HEK293 (cell line): ENCODE measurements at regions not wholly inside any gene's neighbourhood (a gene's known extent, or its start where the extent isn't known, plus 50 kb on each side); places are given as distances from the start of the nearest gene placed in this dataset.

Source experiments
- CTCF ChIA-PET: fragments of 350-600 bp; formaldehyde crosslinking; extraction: SDS; loops from one replicate; lab custom pipeline; 2021; ENCODE audit warnings: antibody characterized with exemption; lab: Yijun Ruan, JAX
- POLR2A ChIA-PET: fragments of 300-600 bp; formaldehyde crosslinking; extraction: SDS; loops from one replicate; lab custom pipeline; 2020; ENCODE audit warnings: antibody characterized with exemption, inconsistent platforms; lab: Yijun Ruan, JAX
- H3K27ac ChIP-seq: fragments of 200-500 bp; sonication (Bioruptor generic); 2 replicates; pipeline ENCODE4 v1.5.1; 2014; ENCODE audit warnings: low read depth, low read length, control low read depth, inconsistent platforms; ENCODE audit errors: extremely low read depth
- H3K36me3 ChIP-seq, 2 experiments: fragments of 200-500 bp in 1 of 2; sonication (Bioruptor generic) in 1 of 2; 1 replicate in 1 of 2; 2 replicates in 1 of 2; pipeline ENCODE4 v1.5.1; 2014 to 2017; ENCODE audit warnings: inconsistent platforms in 2 of 2, low read length in 2 of 2; ENCODE audit not compliant: control insufficient read depth in 2 of 2, insufficient read depth in 1 of 2
- H3K4me1 ChIP-seq: fragments of 200-500 bp; sonication (Bioruptor generic); 2 replicates; pipeline ENCODE4 v1.5.1; 2014; ENCODE audit warnings: mild to moderate bottlenecking, low read length, inconsistent platforms; ENCODE audit not compliant: control insufficient read depth, insufficient read depth
- H3K4me3 ChIP-seq: 2 replicates; pipeline ENCODE4 v1.5.1; 2011; ENCODE audit warnings: low read depth, mild to moderate bottlenecking, control low read depth, low read length, moderate library complexity
- H3K9me3 ChIP-seq: fragments of 200-500 bp; sonication (Bioruptor generic); 2 replicates; pipeline ENCODE4 v1.5.1; 2014; ENCODE audit warnings: low read depth, low read length, inconsistent platforms; ENCODE audit not compliant: control insufficient read depth, insufficient read depth
- FEZF1 ChIP-seq: fragments of 450-650 bp; formaldehyde crosslinking; IDR thresholded peaks from 2 replicates; pipeline ENCODE4 v1.5.1; 2016; ENCODE audit warnings: missing biosample characterization, missing genetic modification characterization
- GLI4 ChIP-seq: fragments of 450-650 bp; formaldehyde crosslinking; IDR thresholded peaks from 2 replicates; pipeline ENCODE4 v1.5.1; 2016; ENCODE audit warnings: missing biosample characterization, missing genetic modification characterization
- GLIS1 ChIP-seq: fragments of 450-650 bp; formaldehyde crosslinking; IDR thresholded peaks from 2 replicates; pipeline ENCODE4 v1.5.1; 2016; ENCODE audit warnings: missing biosample characterization, missing genetic modification characterization
- KLF1 ChIP-seq: fragments of 450-650 bp; formaldehyde crosslinking; IDR thresholded peaks from 2 replicates; pipeline ENCODE4 v1.5.1; 2016; ENCODE audit warnings: missing biosample characterization, missing genetic modification characterization
- OSR2 ChIP-seq: fragments of 450-650 bp; formaldehyde crosslinking; IDR thresholded peaks from 2 replicates; pipeline ENCODE4 v1.5.1; 2016; ENCODE audit warnings: missing biosample characterization, missing genetic modification characterization
- PATZ1 ChIP-seq: fragments of 450-650 bp; formaldehyde crosslinking; IDR thresholded peaks from 2 replicates; pipeline ENCODE4 v1.5.1; 2016; ENCODE audit warnings: missing biosample characterization, missing genetic modification characterization
- SP7 ChIP-seq: fragments of 450-650 bp; formaldehyde crosslinking; IDR thresholded peaks from 2 replicates; pipeline ENCODE4 v1.5.1; 2016; ENCODE audit warnings: missing biosample characterization, missing genetic modification characterization
- ZBTB11 ChIP-seq: fragments of 450-650 bp; formaldehyde crosslinking; conservative IDR thresholded peaks from 2 replicates; pipeline ENCODE4 v1.5.1; 2016; ENCODE audit warnings: low read depth, missing biosample characterization, missing genetic modification characterization
- ZFHX2 ChIP-seq: fragments of 450-650 bp; formaldehyde crosslinking; conservative IDR thresholded peaks from 2 replicates; pipeline ENCODE4 v1.5.1; 2016; ENCODE audit warnings: missing biosample characterization, missing genetic modification characterization
- ZFP37 ChIP-seq: fragments of 450-650 bp; formaldehyde crosslinking; IDR thresholded peaks from 2 replicates; pipeline ENCODE4 v1.5.1; 2016; ENCODE audit warnings: missing biosample characterization, missing genetic modification characterization
- ZIC2 ChIP-seq: fragments of 450-650 bp; formaldehyde crosslinking; IDR thresholded peaks from 2 replicates; pipeline ENCODE4 v1.5.1; 2016; ENCODE audit warnings: missing biosample characterization, missing genetic modification characterization
- ZNF10 ChIP-seq: fragments of 450-650 bp; formaldehyde crosslinking; IDR thresholded peaks from 2 replicates; pipeline ENCODE4 v1.5.1; 2017; ENCODE audit warnings: missing biosample characterization, missing genetic modification characterization
- ZNF202 ChIP-seq: fragments of 450-650 bp; formaldehyde crosslinking; IDR thresholded peaks from 2 replicates; pipeline ENCODE4 v1.5.1; 2016; ENCODE audit warnings: missing biosample characterization, missing genetic modification characterization, borderline replicate concordance
- ZNF211 ChIP-seq: fragments of 450-650 bp; formaldehyde crosslinking; IDR thresholded peaks from 2 replicates; pipeline ENCODE4 v1.5.1; 2016; ENCODE audit warnings: low read depth, missing biosample characterization, missing genetic modification characterization
- ZNF416 ChIP-seq: fragments of 450-650 bp; formaldehyde crosslinking; IDR thresholded peaks from 2 replicates; pipeline ENCODE4 v1.5.1; 2016; ENCODE audit warnings: missing biosample characterization, missing genetic modification characterization
- ZNF488 ChIP-seq: fragments of 450-650 bp; formaldehyde crosslinking; IDR thresholded peaks from 2 replicates; pipeline ENCODE4 v1.5.1; 2016; ENCODE audit warnings: missing biosample characterization, missing genetic modification characterization
- ZNF513 ChIP-seq: fragments of 450-650 bp; IDR thresholded peaks from 2 replicates; pipeline ENCODE4 v1.5.1; 2018; ENCODE audit warnings: missing biosample characterization, missing genetic modification characterization
- ZNF580 ChIP-seq: fragments of 450-650 bp; formaldehyde crosslinking; IDR thresholded peaks from 2 replicates; pipeline ENCODE4 v1.5.1; 2016; ENCODE audit warnings: missing biosample characterization, missing genetic modification characterization
- ZNF654 ChIP-seq: fragments of 450-650 bp; formaldehyde crosslinking; IDR thresholded peaks from 2 replicates; pipeline ENCODE4 v1.5.1; 2016; ENCODE audit warnings: low read depth, missing biosample characterization, missing genetic modification characterization
- ZNF664 ChIP-seq: fragments of 450-650 bp; formaldehyde crosslinking; IDR thresholded peaks from 2 replicates; pipeline ENCODE4 v1.5.1; 2016; ENCODE audit warnings: missing biosample characterization, missing genetic modification characterization
- ZNF776 ChIP-seq: fragments of 450-650 bp; formaldehyde crosslinking; IDR thresholded peaks from 2 replicates; pipeline ENCODE4 v1.5.0; 2017; ENCODE audit warnings: missing biosample characterization, missing genetic modification characterization, borderline replicate concordance
- ZNF843 ChIP-seq: fragments of 450-650 bp; formaldehyde crosslinking; IDR thresholded peaks from 2 replicates; pipeline ENCODE4 v1.5.1; 2016; ENCODE audit warnings: missing biosample characterization, missing genetic modification characterization
- ZSCAN4 ChIP-seq: fragments of 450-650 bp; formaldehyde crosslinking; IDR thresholded peaks from 2 replicates; pipeline ENCODE4 v1.5.1; 2017; ENCODE audit warnings: missing biosample characterization, missing genetic modification characterization

GRCh38 chr5:158456756-158457155 is 597.8 kb upstream of the CLINT1 start (continued):
- TF ChIP-seq PATZ1 (tag by site-specific recombination) (peak; percentile 48; the same call in 1 of the 2 replicates), OSR2 (tag by site-specific recombination) (peak; percentile 10; the same call in 1 of the 2 replicates), ZNF843 (tag by site-specific recombination) (peak; percentile 56; the same call in 1 of the 2 replicates), KLF1 (tag by site-specific recombination) (no peak), SP7 (tag by site-specific recombination) (peak; percentile 63; the same call in 1 of the 2 replicates), GLI4 (tag by site-specific recombination) (no peak), ZNF211 (no peak), ZBTB11 (tag by site-specific recombination) (no peak), ZNF416 (no peak), ZNF664 (no peak), ZIC2 (tag by site-specific recombination) (no peak), ZFP37 (tag by site-specific recombination) (0 out of 2 replicates have a peak, but pooled peaks have one; percentile 58)

GRCh38 chr5:158456241-158456640 is 597.3 kb upstream of the CLINT1 start:
- Histone ChIP-seq H3K9me3 (no peaks in the 10 kb centered on the region), H3K27ac (no peak overlapping the region)
- CTCF ChIA-PET = interaction anchor here (0.8 kb wide), 1 partner anchor 281 kb away, joined by 3 read pairs; no protein-coding TSS in a partner anchor
- peak; percentile 1; the same call in 1 of the 2 replicates for TF ChIP-seq ZNF513 (tag by site-specific recombination)
- TF ChIP-seq ZNF654 (tag by site-specific recombination) = no peak
- TF ChIP-seq, all 188 proteins: peak for 1
- no peaks in the 10 kb centered on the region for H3K36me3 ChIP-seq
- POLR2A ChIA-PET = no interaction called here
- peaks cover 4% of the 10 kb centered on the region; the same call in 1 of the 2 replicates for H3K4me1 ChIP-seq
- H3K4me3 ChIP-seq = no peak overlapping the region

GRCh38 chr5:158451993-158452672 is 593.2 kb upstream of the CLINT1 start:
- CTCF ChIA-PET = no interaction called here
- no peaks in the 10 kb centered on the region for H3K36me3 ChIP-seq
- H3K9me3 ChIP-seq = no peaks in the 10 kb centered on the region
- H3K4me3 ChIP-seq = no peak overlapping the region
- H3K4me1 ChIP-seq = peaks cover 10% of the 10 kb centered on the region; the same call in 1 of the 2 replicates
- POLR2A ChIA-PET = no interaction called here
- peak overlapping the region; percentile 61 for H3K27ac ChIP-seq
- TF ChIP-seq ZNF488 (0 out of 2 replicates have a peak, but pooled peaks have one; percentile 3), ZNF776 (tag by site-specific recombination) (no peak), ZFHX2 (tag by site-specific recombination) (peak; percentile 39; the same call in 1 of the 2 replicates), FEZF1 (tag by site-specific recombination) (0 out of 2 replicates have a peak, but pooled peaks have one; percentile 43), GLIS1 (tag by site-specific recombination) (no peak), ZSCAN4 (tag by site-specific recombination) (0 out of 2 replicates have a peak, but pooled peaks have one; percentile 6), ZNF580 (tag by site-specific recombination) (0 out of 2 replicates have a peak, but pooled peaks have one; percentile 4), ZNF843 (tag by site-specific recombination) (peak; percentile 24), ZNF10 (tag by site-specific recombination) (no peak), ZNF202 (peak; percentile 68; the same call in 1 of the 2 replicates), SP7 (tag by site-specific recombination) (peak; percentile 91; the same call in 1 of the 2 replicates)
